ENCODE measurements at regions not wholly inside any gene's neighbourhood (a gene's known extent, or its start where the extent isn't known, plus 50 kb on each side); places are given as distances from the start of the nearest gene placed in this dataset.
A peak's percentile ranks its signal among the peaks of the same experiment; 100 is the strongest.

GRCh38 chr4:171759274-171759673 lies 53.9 kb upstream of the GALNTL6 start:
- DNase-seq (ENCODE audit: low spot score), result no peak

GRCh38 chr4:171751538-171751937 lies 61.7 kb upstream of the GALNTL6 start:
- no peak for DNase-seq (ENCODE audit: low spot score)

- no peak for DNase-seq (ENCODE audit: low spot score)
Measured at GRCh38 chr4:171746418-171746817, 66.8 kb upstream of the GALNTL6 start.

- no peak for DNase-seq (ENCODE audit: low spot score)
Measured at GRCh38 chr4:171742436-171742835, 70.8 kb upstream of the GALNTL6 start.

- DNase-seq (ENCODE audit: low spot score), result no peak
Measured at GRCh38 chr4:171727185-171727584, 86.0 kb upstream of the GALNTL6 start.

- no peak for DNase-seq (ENCODE audit: low spot score)
Measured at GRCh38 chr4:171721937-171722336, 91.3 kb upstream of the GALNTL6 start.

GRCh38 chr4:171719691-171720090 lies 93.5 kb upstream of the GALNTL6 start:
- DNase-seq (ENCODE audit: low spot score), result no peak

- DNase-seq (ENCODE audit: low spot score), result no peak
Measured at GRCh38 chr4:171718665-171719064, 94.5 kb upstream of the GALNTL6 start.

- no peak for DNase-seq (ENCODE audit: low spot score)
Measured at GRCh38 chr4:171718069-171718468, 95.1 kb upstream of the GALNTL6 start.

- no peak for DNase-seq (ENCODE audit: low spot score)
Measured at GRCh38 chr4:171717231-171717741, 95.9 kb upstream of the GALNTL6 start.

- DNase-seq (ENCODE audit: low spot score), result no peak
Measured at GRCh38 chr4:171715973-171716372, 97.2 kb upstream of the GALNTL6 start.

- no peak for DNase-seq (ENCODE audit: low spot score)
Measured at GRCh38 chr4:171714791-171715454, 98.3 kb upstream of the GALNTL6 start.

- DNase-seq (ENCODE audit: low spot score), result no peak
Measured at GRCh38 chr4:171710743-171711142, 102.5 kb upstream of the GALNTL6 start.

GRCh38 chr4:171676555-171677215 lies 136.5 kb upstream of the GALNTL6 start:
- no peak for DNase-seq (ENCODE audit: low spot score)

- DNase-seq (ENCODE audit: low spot score), result no peak
Measured at GRCh38 chr4:171674781-171675180, 138.4 kb upstream of the GALNTL6 start.

- no peak for DNase-seq (ENCODE audit: low spot score)
Measured at GRCh38 chr4:171668403-171668802, 144.8 kb upstream of the GALNTL6 start.

GRCh38 chr4:171667906-171668305 lies 145.3 kb upstream of the GALNTL6 start:
- no peak for DNase-seq (ENCODE audit: low spot score)

- no peak for DNase-seq (ENCODE audit: low spot score)
Measured at GRCh38 chr4:171651071-171651470, 162.1 kb upstream of the GALNTL6 start.

- DNase-seq (ENCODE audit: low spot score), result peak; percentile 45
Measured at GRCh38 chr4:171650543-171650942, 162.7 kb upstream of the GALNTL6 start.

- no peak for DNase-seq (ENCODE audit: low spot score)
Measured at GRCh38 chr4:171648926-171649325, 164.3 kb upstream of the GALNTL6 start.

GRCh38 chr4:171646984-171647383 lies 166.2 kb upstream of the GALNTL6 start:
- no peak for DNase-seq (ENCODE audit: low spot score)

- no peak for DNase-seq (ENCODE audit: low spot score)
Measured at GRCh38 chr4:171644430-171645057, 168.7 kb upstream of the GALNTL6 start.

- DNase-seq (ENCODE audit: low spot score), result no peak
Measured at GRCh38 chr4:171639540-171639939, 173.7 kb upstream of the GALNTL6 start.
